ENCODE measurements at regions not wholly inside any gene's neighbourhood (a gene's known extent, or its start where the extent isn't known, plus 50 kb on each side); places are given as distances from the start of the nearest gene placed in this dataset.

GRCh38 chr9:105127863-105128220 is 116.6 kb upstream of the SLC44A1 start (continued):
- no peak for TF ChIP-seq REST (tag by site-specific recombination; IDR thresholded peaks at IDR 0.05)
- no peak for TF ChIP-seq YY1 (tag by site-specific recombination; IDR thresholded peaks at IDR 0.05)
- no peak for TF ChIP-seq ZNF366 (tag by site-specific recombination; conservative IDR thresholded peaks at IDR 0.05)
- TF ChIP-seq CTCF (tag by site-specific recombination; IDR thresholded peaks at IDR 0.05), result no peak

GRCh38 chr9:105128908-105129600 is 115.4 kb upstream of the SLC44A1 start:
- Histone ChIP-seq H3K4me3 (ENCODE audit: low read depth, low read length) (no peak overlapping the region), H3K9me3 (ENCODE audit: control insufficient read depth, insufficient read depth, low read depth, low read length) (no peaks in the 10 kb centered on the region), H3K36me3 (ENCODE audit: control insufficient read depth in 2 of 2, insufficient read depth in 1 of 2, low read length in 2 of 2) (no peaks in the 10 kb centered on the region), H3K4me1 (ENCODE audit: control insufficient read depth, insufficient read depth, low read length) (no peaks in the 10 kb centered on the region), H3K27ac (ENCODE audit: extremely low read depth, low read depth, low read length) (no peak overlapping the region)
- ChIA-PET POLR2A (no interaction called here), CTCF (no interaction called here)
- no peak for TF ChIP-seq ZNF76 (tag by site-specific recombination; IDR thresholded peaks at IDR 0.05; ENCODE audit: borderline replicate concordance, low read depth)

- no peaks in the 10 kb centered on the region for H3K4me1 ChIP-seq (ENCODE audit: control insufficient read depth, insufficient read depth, low read length)
- CTCF ChIA-PET, result no interaction called here
- H3K36me3 ChIP-seq (ENCODE audit: control insufficient read depth in 2 of 2, insufficient read depth in 1 of 2, low read length in 2 of 2), result no peaks in the 10 kb centered on the region
- no peaks in the 10 kb centered on the region for H3K9me3 ChIP-seq (ENCODE audit: control insufficient read depth, insufficient read depth, low read depth, low read length)
- POLR2A ChIA-PET, result no interaction called here
- H3K27ac ChIP-seq (ENCODE audit: extremely low read depth, low read depth, low read length), result no peak overlapping the region
- TF ChIP-seq GLI4 (tag by site-specific recombination; IDR thresholded peaks at IDR 0.05) (no peak), ZNF138 (tag by site-specific recombination; IDR thresholded peaks at IDR 0.05; ENCODE audit: borderline replicate concordance) (no peak)
- no peak overlapping the region for H3K4me3 ChIP-seq (ENCODE audit: low read depth, low read length)
These were observed 114.7 kb upstream of the SLC44A1 start for GRCh38 chr9:105129731-105130130.

- Histone ChIP-seq H3K27ac (ENCODE audit: extremely low read depth, low read depth, low read length) (no peak overlapping the region), H3K9me3 (ENCODE audit: control insufficient read depth, insufficient read depth, low read depth, low read length) (no peaks in the 10 kb centered on the region), H3K36me3 (ENCODE audit: control insufficient read depth in 2 of 2, insufficient read depth in 1 of 2, low read length in 2 of 2) (no peaks in the 10 kb centered on the region), H3K4me3 (ENCODE audit: low read depth, low read length) (no peak overlapping the region), H3K4me1 (ENCODE audit: control insufficient read depth, insufficient read depth, low read length) (no peaks in the 10 kb centered on the region)
- ChIA-PET POLR2A (no interaction called here), CTCF (interaction anchor here (0.6 to 1.1 kb wide), 3 partner anchors 151 to 303 kb away, joined by 3 to 4 read pairs (median 3); no protein-coding TSS in a partner anchor)
- TF ChIP-seq ZNF266 (tag by site-specific recombination; IDR thresholded peaks at IDR 0.05; ENCODE audit: low read depth) (no peak), CTCF (tag by site-specific recombination; IDR thresholded peaks at IDR 0.05) (no peak), ZIC2 (tag by site-specific recombination; IDR thresholded peaks at IDR 0.05) (no peak), ZBTB6 (tag by site-specific recombination; IDR thresholded peaks at IDR 0.05) (no peak), ZNF280C (tag by site-specific recombination; IDR thresholded peaks at IDR 0.05) (no peak), OVOL3 (tag by site-specific recombination; IDR thresholded peaks at IDR 0.05) (no peak), ZSCAN23 (tag by site-specific recombination; IDR thresholded peaks at IDR 0.05) (no peak), ZNF785 (tag by site-specific recombination; IDR thresholded peaks at IDR 0.05) (no peak), IKZF3 (tag by site-specific recombination; IDR thresholded peaks at IDR 0.05) (no peak), SCRT2 (tag by site-specific recombination; IDR thresholded peaks at IDR 0.05) (no peak), ZNF221 (tag by site-specific recombination; IDR thresholded peaks at IDR 0.05; ENCODE audit: borderline replicate concordance) (no peak), ZNF391 (tag by site-specific recombination; IDR thresholded peaks at IDR 0.05; ENCODE audit: borderline replicate concordance, low read depth) (no peak), ZBTB21 (tag by site-specific recombination; IDR thresholded peaks at IDR 0.05) (no peak)
These were observed 112.5 kb upstream of the SLC44A1 start for GRCh38 chr9:105131981-105132380.
